ENCODE measurements at regions not wholly inside any gene's neighbourhood (a gene's known extent, or its start where the extent isn't known, plus 50 kb on each side); places are given as distances from the start of the nearest gene placed in this dataset.

DNA sequence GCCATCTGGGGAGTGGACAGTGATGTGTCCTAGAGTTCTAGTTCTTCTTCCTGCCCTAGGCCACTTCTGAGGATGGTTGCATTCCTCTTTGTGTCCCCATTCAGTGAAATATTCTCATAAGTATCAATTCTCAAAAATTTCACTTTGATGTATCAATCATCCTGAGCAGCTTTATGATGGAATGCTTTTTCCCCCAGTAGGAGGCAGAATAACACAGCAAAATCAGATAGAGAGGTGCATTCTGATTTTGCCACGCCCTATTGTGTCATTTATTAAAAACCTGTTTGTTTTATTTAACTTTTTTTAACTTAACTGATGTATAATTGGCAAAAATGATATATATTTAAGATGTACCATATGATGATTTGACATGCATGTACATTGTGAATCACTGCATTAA is 656.0 kb upstream of the GRM7 start:
- no peak for DNase-seq (ENCODE audit: low spot score)
- no peak overlapping the region for H3K27ac ChIP-seq
- H3K4me3 ChIP-seq: no peak overlapping the region
- TF ChIP-seq CTCF (IDR thresholded peaks at IDR 0.05): no peak

DNA sequence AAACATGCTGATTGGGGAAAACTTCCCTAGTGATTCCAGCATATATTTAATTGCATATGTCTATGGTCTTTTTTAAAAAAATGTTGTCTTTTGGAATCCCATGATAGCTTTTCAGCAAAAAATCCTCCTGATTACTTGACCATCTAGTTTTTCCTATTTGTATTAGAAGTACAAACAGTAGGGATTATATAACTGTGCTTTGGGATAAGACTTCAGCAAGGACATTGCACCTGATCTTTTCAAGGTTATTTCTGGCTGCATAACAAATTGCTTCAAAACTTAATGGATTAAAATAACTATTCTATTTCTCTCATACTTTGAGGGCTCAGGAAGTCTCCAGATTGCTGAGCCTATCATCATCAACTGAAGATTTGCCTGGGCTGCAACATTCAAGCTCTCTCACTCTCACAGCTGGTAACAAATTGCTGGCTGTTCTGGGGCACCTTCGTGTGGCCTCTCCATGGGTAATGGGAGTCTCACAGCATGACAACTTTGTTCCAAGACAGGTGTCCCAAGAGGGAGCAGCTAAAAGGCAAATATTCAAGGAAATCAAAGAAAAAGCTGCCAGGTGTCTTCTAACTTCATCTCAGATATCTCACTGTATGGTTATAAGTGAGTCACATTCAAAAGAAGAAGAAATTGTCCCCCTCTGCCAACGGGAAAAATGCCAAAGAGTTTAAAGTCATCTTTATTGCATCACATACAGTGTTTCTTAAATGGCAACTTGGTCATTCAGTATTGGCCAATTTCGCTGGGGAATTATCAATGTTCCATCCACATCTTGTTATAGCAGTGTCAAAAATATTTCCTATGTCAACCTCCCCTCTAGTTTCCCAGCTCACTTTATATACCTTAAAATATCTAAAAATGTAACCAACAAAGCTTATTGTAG is 644.5 kb upstream of the GRM7 start:
- H3K27ac ChIP-seq: no peak overlapping the region
- no peak for DNase-seq (ENCODE audit: low spot score)
- no peak overlapping the region for H3K4me3 ChIP-seq
- TF ChIP-seq CTCF (IDR thresholded peaks at IDR 0.05): no peak

DNA sequence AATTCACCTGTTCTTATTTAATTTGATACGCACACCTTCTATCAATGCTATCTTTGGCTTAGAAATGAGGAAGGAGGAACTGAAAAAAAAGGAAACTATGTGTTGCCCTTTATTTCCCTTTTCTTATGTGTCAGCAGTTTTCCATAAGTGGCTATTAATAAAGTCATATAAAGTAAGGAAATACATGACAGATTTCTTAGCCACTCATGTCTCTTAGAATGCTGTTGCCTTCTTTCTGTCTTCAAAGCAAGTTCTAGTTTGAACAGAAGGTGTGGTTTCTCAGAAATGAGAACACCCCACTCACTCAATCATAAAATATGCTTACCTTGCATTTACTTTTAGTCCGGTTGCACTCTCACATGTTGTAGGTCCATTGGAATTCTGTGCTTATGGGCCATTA is 640.5 kb upstream of the GRM7 start:
- Histone ChIP-seq H3K27ac (no peak overlapping the region), H3K4me3 (no peak overlapping the region)
- DNase-seq (ENCODE audit: low spot score): no peak
- TF ChIP-seq CTCF (IDR thresholded peaks at IDR 0.05): no peak

- no peak for TF ChIP-seq CTCF (IDR thresholded peaks at IDR 0.05)
- Histone ChIP-seq H3K4me3 (no peak overlapping the region), H3K27ac (no peak overlapping the region)
- no peak for DNase-seq (ENCODE audit: low spot score)
These were observed 638.8 kb upstream of the GRM7 start for GRCh38 chr3:6222069-6222468.

- DNase-seq (ENCODE audit: low spot score): no peak
- no peak for TF ChIP-seq CTCF (IDR thresholded peaks at IDR 0.05)
- Histone ChIP-seq H3K4me3 (no peak overlapping the region), H3K27ac (no peak overlapping the region)
These were observed 637.3 kb upstream of the GRM7 start for GRCh38 chr3:6223572-6223971.

DNA sequence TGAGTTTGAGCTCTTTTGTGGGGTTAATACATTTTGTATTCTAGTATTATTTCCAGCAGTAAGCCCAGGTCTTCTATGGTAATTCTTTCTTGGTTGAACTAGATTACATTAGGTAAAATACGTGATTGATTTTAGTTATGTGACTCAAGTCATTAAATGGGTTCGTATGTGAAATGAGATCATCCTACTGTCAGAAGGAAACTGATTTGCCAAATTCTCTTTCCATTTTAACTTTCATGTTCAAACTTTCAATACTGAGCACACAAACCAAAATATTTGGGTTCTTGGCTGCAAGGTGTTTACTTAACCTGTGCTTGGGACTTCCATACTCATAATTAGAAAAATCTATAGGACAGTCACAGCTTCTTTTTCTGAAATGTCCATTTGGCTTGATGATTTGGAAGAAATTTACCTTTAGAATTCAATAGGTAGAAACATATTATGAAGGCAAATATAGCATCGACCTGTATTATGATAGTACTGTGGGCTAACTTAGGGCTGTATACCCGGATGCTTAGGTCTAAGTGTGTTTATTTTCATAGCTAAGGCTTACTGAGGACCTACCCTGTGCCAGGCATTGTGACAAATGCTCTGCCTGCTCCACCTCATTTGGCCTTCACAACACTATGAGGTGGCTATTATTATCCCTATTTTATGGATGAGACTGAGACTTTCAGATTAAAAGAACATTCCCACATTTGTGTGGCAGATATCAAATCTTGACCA is 631.8 kb upstream of the GRM7 start:
- no peak for DNase-seq (ENCODE audit: low spot score)
- no peak overlapping the region for H3K4me3 ChIP-seq
- TF ChIP-seq CTCF (IDR thresholded peaks at IDR 0.05): no peak
- H3K27ac ChIP-seq: no peak overlapping the region

Data from coronary artery (tissue), 2 donors.